ENCODE measurements at regions not wholly inside any gene's neighbourhood (a gene's known extent, or its start where the extent isn't known, plus 50 kb on each side); places are given as distances from the start of the nearest gene placed in this dataset.
"Not testable (repeated sequence)": the region's sequence is repeated elsewhere in the genome, so short reads cannot be mapped to it uniquely, and the experiment has no call there.

- DNase-seq (ENCODE audit: low read depth in 2 of 2): peak in 1 of 2 donors; percentile 29
These were observed 211.3 kb downstream of the SPATA31A1 start for GRCh38 chr9:39566782-39567181.

- DNase-seq (ENCODE audit: low read depth in 2 of 2): not testable (repeated sequence)
These were observed 211.9 kb downstream of the SPATA31A1 start for GRCh38 chr9:39567396-39567795.

- DNase-seq (ENCODE audit: low read depth in 2 of 2): not testable (repeated sequence)
These were observed 213.4 kb downstream of the SPATA31A1 start for GRCh38 chr9:39568900-39569299.

GRCh38 chr9:39573024-39574022, 217.9 kb downstream of the SPATA31A1 start:
- not testable (repeated sequence) for DNase-seq (ENCODE audit: low read depth in 2 of 2)

- not testable (repeated sequence) for DNase-seq (ENCODE audit: low read depth in 2 of 2)
These were observed 223.5 kb downstream of the SPATA31A1 start for GRCh38 chr9:39579000-39579399.

- not testable (repeated sequence) for DNase-seq (ENCODE audit: low read depth in 2 of 2)
These were observed 225.8 kb downstream of the SPATA31A1 start for GRCh38 chr9:39581296-39581695.

- not testable (repeated sequence) for DNase-seq (ENCODE audit: low read depth in 2 of 2)
These were observed 227.4 kb downstream of the SPATA31A1 start for GRCh38 chr9:39582677-39583412.

- not testable (repeated sequence) for DNase-seq (ENCODE audit: low read depth in 2 of 2)
These were observed 227.9 kb downstream of the SPATA31A1 start for GRCh38 chr9:39583413-39583747.

GRCh38 chr9:39585233-39585632, 229.8 kb downstream of the SPATA31A1 start:
- not testable (repeated sequence) for DNase-seq (ENCODE audit: low read depth in 2 of 2)

- no peak for DNase-seq (ENCODE audit: low read depth in 2 of 2)
These were observed 232.5 kb downstream of the SPATA31A1 start for GRCh38 chr9:39587844-39588499.

GRCh38 chr9:39588500-39589137, 233.2 kb downstream of the SPATA31A1 start:
- DNase-seq (ENCODE audit: low read depth in 2 of 2): no peak

- DNase-seq (ENCODE audit: low read depth in 2 of 2): not testable (repeated sequence)
These were observed 248.6 kb downstream of the SPATA31A1 start for GRCh38 chr9:39604089-39604488.

- DNase-seq (ENCODE audit: low read depth in 2 of 2): not testable (repeated sequence)
These were observed 256.2 kb downstream of the SPATA31A1 start for GRCh38 chr9:39611449-39612231.

- not testable (repeated sequence) for DNase-seq (ENCODE audit: low read depth in 2 of 2)
These were observed 261.0 kb downstream of the SPATA31A1 start for GRCh38 chr9:39616480-39616879.

GRCh38 chr9:39624048-39624447, 268.6 kb downstream of the SPATA31A1 start:
- DNase-seq (ENCODE audit: low read depth in 2 of 2): not testable (repeated sequence)

GRCh38 chr9:39632071-39632470, 276.6 kb downstream of the SPATA31A1 start:
- DNase-seq (ENCODE audit: low read depth in 2 of 2): not testable (repeated sequence)

GRCh38 chr9:39649029-39649428, 293.6 kb downstream of the SPATA31A1 start:
- DNase-seq (ENCODE audit: low read depth in 2 of 2): not testable (repeated sequence)

- DNase-seq (ENCODE audit: low read depth in 2 of 2): not testable (repeated sequence)
These were observed 301.6 kb downstream of the SPATA31A1 start for GRCh38 chr9:39656960-39657603.

GRCh38 chr9:39663020-39663419, 307.6 kb downstream of the SPATA31A1 start:
- DNase-seq (ENCODE audit: low read depth in 2 of 2): not testable (repeated sequence)

- DNase-seq (ENCODE audit: low read depth in 2 of 2): not testable (repeated sequence)
These were observed 308.2 kb downstream of the SPATA31A1 start for GRCh38 chr9:39663713-39664112.
